ENCODE measurements at regions not wholly inside any gene's neighbourhood (a gene's known extent, or its start where the extent isn't known, plus 50 kb on each side); places are given as distances from the start of the nearest gene placed in this dataset.

DNA sequence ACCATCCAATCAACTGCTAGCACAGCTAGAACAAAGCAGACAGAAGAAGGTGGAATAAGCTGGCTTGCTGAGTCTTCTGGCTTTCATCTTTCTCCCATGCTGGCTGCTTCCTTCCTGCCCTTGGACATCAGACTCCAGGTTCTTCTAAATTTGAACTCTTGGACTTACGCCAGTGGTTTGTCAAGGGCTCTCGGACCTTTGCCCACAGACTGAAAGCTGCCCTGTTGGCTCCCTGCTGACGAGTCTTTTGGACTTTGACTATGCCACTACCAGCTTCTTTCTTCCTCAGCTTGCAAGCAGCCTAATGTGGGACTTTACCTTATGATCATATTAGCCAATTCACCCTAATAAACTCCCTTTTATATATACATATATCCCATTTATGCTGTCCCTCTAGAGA lies 164.1 kb upstream of the GJE1 start:
- TF ChIP-seq CTCF (IDR thresholded peaks at IDR 0.05) (no peak), POLR2A (IDR thresholded peaks at IDR 0.05) (no peak)

Data from heart left ventricle (tissue), 13 donors.